Activated T-cell treated with anti-CD3 and anti-CD28 coated beads for 4 hours (primary cell): ENCODE measurements at regions not wholly inside any gene's neighbourhood (a gene's known extent, or its start where the extent isn't known, plus 50 kb on each side); places are given as distances from the start of the nearest gene placed in this dataset.

Source experiments
- DNase-seq: peaks from one replicate; pipeline ENCODE4 v3.0.0-alpha.2; 2020

- no peak for DNase-seq
Measured at GRCh38 chr15:62975515-62975914, 67.0 kb upstream of the TPM1 start.

- DNase-seq: no peak
Measured at GRCh38 chr15:62976301-62976881, 66.2 kb upstream of the TPM1 start.

GRCh38 chr15:62977952-62978811 is 64.4 kb upstream of the TPM1 start:
- no peak for DNase-seq

- DNase-seq: no peak
Measured at GRCh38 chr15:62979252-62979651, 63.3 kb upstream of the TPM1 start.

DNA sequence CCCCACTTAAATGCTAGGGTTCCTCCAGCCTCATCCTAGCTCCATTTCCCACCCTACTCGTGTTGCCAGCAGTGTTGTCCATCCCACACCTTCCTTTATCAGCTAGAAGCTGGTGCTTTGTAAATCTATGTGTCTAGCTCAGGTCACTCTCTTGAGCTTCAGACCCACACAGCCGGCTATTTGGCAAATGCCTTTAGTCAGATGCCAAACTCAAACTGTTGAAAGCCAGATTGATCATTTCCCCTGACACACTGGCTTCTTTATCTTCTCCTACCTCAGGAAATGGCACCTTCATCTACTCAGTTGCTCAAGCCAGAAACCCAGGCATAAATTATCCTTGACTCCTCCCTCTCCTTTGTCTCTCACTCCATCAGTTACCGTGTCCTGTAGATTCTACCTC is 61.5 kb upstream of the TPM1 start:
- no peak for DNase-seq

GRCh38 chr15:62983956-62984355 is 58.6 kb upstream of the TPM1 start:
- no peak for DNase-seq

- no peak for DNase-seq
Measured at GRCh38 chr15:62985768-62986167, 56.8 kb upstream of the TPM1 start.

- DNase-seq: no peak
Measured at GRCh38 chr15:62986948-62987347, 55.6 kb upstream of the TPM1 start.

DNA sequence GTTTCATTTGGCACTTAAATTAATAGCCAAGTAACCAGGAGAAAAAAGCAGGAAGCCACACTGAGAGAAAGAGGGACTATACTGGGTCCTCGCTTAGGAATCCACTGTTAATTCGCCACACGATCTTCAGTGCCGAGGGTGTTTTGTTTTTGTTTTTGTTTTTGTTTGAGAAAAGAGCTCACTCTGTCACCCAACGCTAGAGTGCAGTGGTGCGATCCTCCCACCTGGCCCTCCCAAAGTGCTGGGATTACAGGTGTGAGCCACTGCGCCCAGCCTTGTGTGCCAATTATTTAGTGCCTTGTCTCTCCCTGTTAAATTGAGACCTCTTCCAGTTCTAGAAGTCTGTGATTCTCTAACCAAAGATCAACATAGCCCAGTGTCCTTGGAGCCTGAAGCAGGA is 53.8 kb upstream of the TPM1 start:
- DNase-seq: no peak

DNA sequence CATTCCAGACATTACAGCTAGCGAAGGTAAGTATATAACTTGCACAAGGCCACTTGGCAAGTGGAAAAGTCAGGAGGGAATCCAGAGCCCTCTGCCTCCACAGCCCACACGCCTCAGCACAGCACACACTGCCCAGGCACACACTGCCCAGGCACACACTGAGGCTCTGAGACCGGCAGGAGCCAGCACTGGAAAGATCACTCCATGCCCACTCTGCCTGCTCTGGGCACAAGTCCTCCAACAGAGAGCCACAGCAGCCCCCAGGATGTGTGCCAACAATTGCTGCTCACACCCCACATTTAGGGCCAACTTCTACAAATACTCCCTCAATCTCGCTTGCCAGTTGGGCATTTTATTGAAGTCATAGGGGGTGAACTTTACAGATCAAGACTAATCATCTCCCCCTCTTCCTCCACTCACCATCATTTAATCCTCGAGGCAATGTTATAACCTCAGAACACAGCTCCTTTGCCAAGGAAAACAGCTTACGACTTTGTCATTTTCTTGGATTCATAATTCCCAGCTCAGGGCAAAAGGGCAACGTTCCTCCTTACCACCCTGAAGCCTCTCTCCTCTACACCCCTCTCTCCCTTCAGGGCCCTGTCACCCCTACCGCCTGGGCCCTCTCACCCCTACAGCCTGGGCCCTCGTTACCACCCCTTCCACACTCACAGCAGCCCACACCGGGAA is 53.0 kb upstream of the TPM1 start:
- DNase-seq: no peak

GRCh38 chr15:62991698-62992097 is 50.8 kb upstream of the TPM1 start:
- DNase-seq: no peak

DNA sequence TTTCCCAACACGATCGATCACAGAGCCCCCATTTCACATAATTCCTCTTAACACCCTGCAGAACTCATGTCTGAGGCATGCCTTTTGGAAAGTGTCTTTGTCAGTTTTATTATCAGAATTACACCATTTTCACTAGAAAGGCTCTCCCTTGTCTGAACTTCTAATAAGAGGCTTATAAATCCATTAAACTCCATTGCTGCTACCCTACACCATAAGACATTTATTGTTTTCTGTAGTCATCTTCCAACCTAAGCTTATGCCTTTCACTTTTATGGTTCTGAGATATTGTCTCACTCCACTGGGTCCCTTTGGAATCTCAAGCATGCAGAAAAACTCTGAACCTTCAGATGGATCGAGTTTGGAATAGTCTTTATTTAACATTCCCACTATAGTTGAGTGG is 50.2 kb upstream of the TPM1 start:
- no peak for DNase-seq
